GM23338 (cell line): ENCODE measurements at regions not wholly inside any gene's neighbourhood (a gene's known extent, or its start where the extent isn't known, plus 50 kb on each side); places are given as distances from the start of the nearest gene placed in this dataset.

Experiments used
- ATAC-seq: fragments of 200-7000 bp; cut with Tn5 transposase; 3 replicates; pipeline ENCODE4 v1.9.1; 2020
- DNase-seq: peaks from one replicate; pipeline ENCODE4 v3.0.0-alpha.2; 2015; ENCODE audit warnings: low spot score
- H2AFZ ChIP-seq: fragments of 200-600 bp; sonication (generic); 2 replicates; pipeline ENCODE4 v1.8.0; 2016; ENCODE audit warnings: antibody characterized with exemption, mild to moderate bottlenecking, moderate library complexity
- H3F3A ChIP-seq: fragments of 200-600 bp; sonication (generic); replicated peaks from 2 replicates; pipeline ENCODE4 v1.8.0; 2017; ENCODE audit warnings: antibody characterized with exemption, mixed run types, low read depth
- H3K27ac ChIP-seq: fragments of 200-600 bp; sonication (generic); 2 replicates; pipeline ENCODE4 v1.6.1; 2016; ENCODE audit warnings: low read depth
- H3K27me3 ChIP-seq: fragments of 200-600 bp; sonication (generic); 2 replicates; pipeline ENCODE4 v1.8.0; 2016; ENCODE audit warnings: mild to moderate bottlenecking, mixed run types, moderate library complexity; ENCODE audit not compliant: insufficient read depth
- H3K36me3 ChIP-seq: fragments of 200-600 bp; sonication (generic); 2 replicates; pipeline ENCODE4 v1.8.0; 2016; ENCODE audit warnings: mild to moderate bottlenecking; ENCODE audit not compliant: insufficient read depth
- H3K4me1 ChIP-seq: fragments of 200-600 bp; sonication (generic); 2 replicates; pipeline ENCODE4 v1.8.0; 2016; ENCODE audit warnings: mild to moderate bottlenecking, moderate library complexity; ENCODE audit not compliant: insufficient read depth
- H3K4me2 ChIP-seq: fragments of 200-600 bp; sonication (generic); 2 replicates; pipeline ENCODE4 v1.7.1; 2017; ENCODE audit warnings: mixed run types
- H3K4me3 ChIP-seq: fragments of 200-600 bp; sonication (generic); 2 replicates; pipeline ENCODE4 v1.6.1; 2016; ENCODE audit warnings: mixed run types
- H3K79me2 ChIP-seq: fragments of 200-600 bp; sonication (generic); replicated peaks from 2 replicates; pipeline ENCODE4 v1.8.0; 2017; ENCODE audit warnings: mild to moderate bottlenecking; ENCODE audit not compliant: insufficient read depth
- H3K9me2 ChIP-seq: fragments of 200-600 bp; sonication (generic); 2 replicates; pipeline ENCODE4 v1.8.0; 2017; ENCODE audit not compliant: insufficient read depth
- H4K20me1 ChIP-seq: fragments of 200-600 bp; sonication (generic); replicated peaks from 2 replicates; pipeline ENCODE4 v1.8.0; 2017; ENCODE audit warnings: mild to moderate bottlenecking; ENCODE audit not compliant: insufficient read depth
- H3K27ac Mint-ChIP-seq: 2 replicates; pipeline ENCODE4 v1.8.0; 2020; ENCODE audit warnings: inconsistent platforms, mild to moderate bottlenecking, moderate library complexity, mixed read lengths
- H3K27me3 Mint-ChIP-seq: 3 replicates; pipeline ENCODE4 v1.8.0; 2022; ENCODE audit warnings: low read depth, mild to moderate bottlenecking, moderate library complexity, mixed read lengths, inconsistent platforms; ENCODE audit not compliant: insufficient read depth, poor library complexity
- H3K36me3 Mint-ChIP-seq: 3 replicates; pipeline ENCODE4 v1.8.0; 2021; ENCODE audit warnings: low read depth, mild to moderate bottlenecking, inconsistent platforms, moderate library complexity, mixed read lengths
- H3K4me1 Mint-ChIP-seq: 3 replicates; pipeline ENCODE4 v1.8.0; 2020; ENCODE audit warnings: mild to moderate bottlenecking, inconsistent platforms, mixed read lengths
- H3K4me3 Mint-ChIP-seq: 3 replicates; pipeline ENCODE4 v1.8.0; 2021; ENCODE audit warnings: moderate library complexity, mild to moderate bottlenecking, inconsistent platforms, mixed read lengths
- H3K9me3 Mint-ChIP-seq: 3 replicates; pipeline ENCODE4 v1.8.0; 2020; ENCODE audit warnings: moderate library complexity, mild to moderate bottlenecking, inconsistent platforms, mixed read lengths
- CREB1 ChIP-seq: fragments of 250-450 bp; sonication (Bioruptor Pico); IDR thresholded peaks from 2 replicates; pipeline ENCODE4 v1.5.0; 2020; ENCODE audit warnings: low read depth, mild to moderate bottlenecking, moderate library complexity
- EZH2 ChIP-seq: fragments of 200-600 bp; sonication (generic); IDR thresholded peaks from one replicate; pipeline ENCODE4 v1.8.0; 2017; ENCODE audit warnings: antibody characterized with exemption, mild to moderate bottlenecking, low read depth; ENCODE audit not compliant: unreplicated experiment
- JUNB ChIP-seq: IDR thresholded peaks from one replicate; pipeline ENCODE4 v1.6.1; 2016; ENCODE audit warnings: antibody characterized with exemption; ENCODE audit not compliant: unreplicated experiment
- STAT1 ChIP-seq: IDR thresholded peaks from one replicate; pipeline ENCODE4 v1.6.1; 2016; ENCODE audit warnings: antibody characterized with exemption; ENCODE audit not compliant: unreplicated experiment
- ZNF331 ChIP-seq: fragments of 250-450 bp; sonication (Bioruptor Pico); IDR thresholded peaks from 2 replicates; pipeline ENCODE4 v1.5.0; 2020; ENCODE audit warnings: low read depth, mild to moderate bottlenecking, moderate library complexity
- ZNF462 ChIP-seq: fragments of 250-450 bp; sonication (Bioruptor Pico); IDR thresholded peaks from 2 replicates; pipeline ENCODE4 v1.5.0; 2020; ENCODE audit warnings: mild to moderate bottlenecking, moderate library complexity
- TF ChIP-seq, protein P1 (sequence below): IDR thresholded peaks from 2 replicates; pipeline ENCODE4 v1.6.1; 2016; ENCODE audit warnings: antibody characterized with exemption

GRCh38 chr7:22664988-22665798 lies 61.8 kb upstream of the IL6 start (continued):
- TF ChIP-seq ZNF462 (CRISPR knock-in tag) (no peak), ZNF331 (CRISPR knock-in tag) (no peak)
- TF ChIP-seq, protein P1, sequence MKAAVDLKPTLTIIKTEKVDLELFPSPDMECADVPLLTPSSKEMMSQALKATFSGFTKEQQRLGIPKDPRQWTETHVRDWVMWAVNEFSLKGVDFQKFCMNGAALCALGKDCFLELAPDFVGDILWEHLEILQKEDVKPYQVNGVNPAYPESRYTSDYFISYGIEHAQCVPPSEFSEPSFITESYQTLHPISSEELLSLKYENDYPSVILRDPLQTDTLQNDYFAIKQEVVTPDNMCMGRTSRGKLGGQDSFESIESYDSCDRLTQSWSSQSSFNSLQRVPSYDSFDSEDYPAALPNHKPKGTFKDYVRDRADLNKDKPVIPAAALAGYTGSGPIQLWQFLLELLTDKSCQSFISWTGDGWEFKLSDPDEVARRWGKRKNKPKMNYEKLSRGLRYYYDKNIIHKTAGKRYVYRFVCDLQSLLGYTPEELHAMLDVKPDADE = no peak

- peaks cover 24% of the 10 kb centered on the region for H3K4me1 Mint-ChIP-seq
- H2AFZ ChIP-seq = no peak overlapping the region
- TF ChIP-seq JUNB = no peak
- TF ChIP-seq EZH2 = no peak
- no peak for TF ChIP-seq STAT1
- no peak for TF ChIP-seq CREB1
- no peak for TF ChIP-seq ZNF462 (CRISPR knock-in tag)
Observed at GRCh38 chr7:22663721-22664120, 63.3 kb upstream of the IL6 start.

More at GRCh38 chr7:22663721-22664120, 63.3 kb upstream of the IL6 start:
- Mint-ChIP-seq H3K4me3 (no peak overlapping the region), H3K27me3 (peaks cover 5% of the 10 kb centered on the region), H3K9me3 (no peaks in the 10 kb centered on the region; the same call in 2 of the 3 replicates), H3K36me3 (no peaks in the 10 kb centered on the region), H3K27ac (no peak overlapping the region)
- no peaks in the 10 kb centered on the region for H3K36me3 ChIP-seq
- H3K9me2 ChIP-seq = 0 out of 2 replicates have a peak, but pooled peaks cover 14% of the 10 kb centered on the region
- peaks cover 17% of the 10 kb centered on the region for H3K4me1 ChIP-seq
- no peaks in the 10 kb centered on the region for H3F3A ChIP-seq
- DNase-seq (no peak), ATAC-seq (no peak)
- no peaks in the 10 kb centered on the region for H3K27me3 ChIP-seq
- H3K4me2 ChIP-seq = no peak overlapping the region
- no peak overlapping the region for H3K4me3 ChIP-seq
- H3K27ac ChIP-seq = no peak overlapping the region
- H4K20me1 ChIP-seq = no peaks in the 10 kb centered on the region
- no peaks in the 10 kb centered on the region for H3K79me2 ChIP-seq
